ENCODE measurements at regions not wholly inside any gene's neighbourhood (a gene's known extent, or its start where the extent isn't known, plus 50 kb on each side); places are given as distances from the start of the nearest gene placed in this dataset.

- TF ChIP-seq EZH2phosphoT487 (IDR thresholded peaks at IDR 0.05; ENCODE audit: borderline replicate concordance, low read depth, low read length): no peak
- TF ChIP-seq CTCF (conservative IDR thresholded peaks at IDR 0.05; ENCODE audit: low read length): no peak
Observed at GRCh38 chr5:6914347-6914746, 201.1 kb downstream of the TENT4A start.
